ENCODE measurements at regions not wholly inside any gene's neighbourhood (a gene's known extent, or its start where the extent isn't known, plus 50 kb on each side); places are given as distances from the start of the nearest gene placed in this dataset.

DNA sequence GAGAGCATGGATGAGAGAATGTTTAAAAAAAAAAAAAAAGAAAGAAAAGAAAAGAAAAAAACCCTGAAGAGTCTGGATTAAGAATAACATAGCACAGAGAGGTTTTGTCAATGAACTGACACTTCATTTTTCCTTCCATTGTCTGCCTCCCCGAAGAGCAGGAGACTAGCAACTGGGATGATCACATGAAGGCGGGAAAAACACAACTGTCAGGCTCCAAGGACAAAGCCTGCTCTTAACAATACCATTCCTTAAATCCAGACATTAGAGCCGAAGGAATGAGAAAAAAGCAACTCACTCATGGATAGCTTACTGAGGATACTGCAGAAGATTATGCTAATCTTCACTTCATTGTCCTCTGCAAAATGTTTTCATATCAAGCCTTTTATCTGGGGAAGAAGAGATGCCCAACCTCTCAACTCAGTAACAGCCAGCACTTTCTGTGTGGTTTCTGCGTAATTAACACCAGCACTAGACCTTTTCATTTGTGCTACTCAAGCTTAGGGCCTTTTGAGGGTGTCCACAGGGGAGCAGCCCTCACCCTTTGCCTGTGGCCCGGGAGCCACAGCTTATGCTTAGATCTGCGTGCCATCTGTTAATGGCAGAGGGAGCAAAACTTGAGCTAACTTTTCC is 182.3 kb downstream of the BARHL2 start:
- no peak overlapping the region for H3K4me3 ChIP-seq (ENCODE audit: low read depth, low read length)
- no peaks in the 10 kb centered on the region for H3K9me3 ChIP-seq (ENCODE audit: control insufficient read depth, insufficient read depth, low read length)
- DNase-seq (ENCODE audit: low read depth in 4 of 6, low spot score in 6 of 6) = peak in 1 of 6 donors; percentile 16
- H3K27me3 ChIP-seq (ENCODE audit: control insufficient read depth, insufficient read depth, low read length) = no peaks in the 10 kb centered on the region
- WGBS (ENCODE audit: insufficient coverage) = 48% methylated on average over 5 of the region's 6 CpGs
- no peak overlapping the region for H3K27ac ChIP-seq (ENCODE audit: low read depth, low read length)
- H3K4me1 ChIP-seq (ENCODE audit: control insufficient read depth, insufficient read depth, low read length) = no peaks in the 10 kb centered on the region
- H3K36me3 ChIP-seq (ENCODE audit: control insufficient read depth, insufficient read depth, low read length) = no peaks in the 10 kb centered on the region

DNA sequence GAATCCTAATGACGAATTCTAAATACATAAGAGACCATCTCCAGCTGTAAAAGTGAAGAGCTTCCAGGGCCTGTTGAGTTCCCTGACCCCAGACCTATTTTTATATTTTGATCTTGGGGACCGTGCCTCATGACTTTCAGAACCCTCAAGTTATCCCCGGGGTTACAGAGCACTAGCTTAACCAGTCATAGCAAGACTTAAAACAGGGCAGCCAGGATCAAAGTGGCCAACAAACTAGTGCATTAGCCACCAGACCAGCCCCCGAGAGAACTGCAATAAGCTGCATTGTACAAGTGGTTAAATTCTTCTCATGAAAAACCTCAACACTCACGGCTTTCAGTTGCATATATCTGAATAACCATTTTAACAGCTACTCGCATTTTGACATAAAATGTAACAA is 183.0 kb downstream of the BARHL2 start:
- Histone ChIP-seq H3K4me1 (ENCODE audit: control insufficient read depth, insufficient read depth, low read length) (no peaks in the 10 kb centered on the region), H3K27me3 (ENCODE audit: control insufficient read depth, insufficient read depth, low read length) (no peaks in the 10 kb centered on the region), H3K9me3 (ENCODE audit: control insufficient read depth, insufficient read depth, low read length) (no peaks in the 10 kb centered on the region), H3K4me3 (ENCODE audit: low read depth, low read length) (no peak overlapping the region), H3K27ac (ENCODE audit: low read depth, low read length) (no peak overlapping the region), H3K36me3 (ENCODE audit: control insufficient read depth, insufficient read depth, low read length) (no peaks in the 10 kb centered on the region)
- 62% methylated on average over 2 of the region's 6 CpGs for WGBS (ENCODE audit: insufficient coverage)
- no peak for DNase-seq (ENCODE audit: low read depth in 4 of 6, low spot score in 6 of 6)

DNA sequence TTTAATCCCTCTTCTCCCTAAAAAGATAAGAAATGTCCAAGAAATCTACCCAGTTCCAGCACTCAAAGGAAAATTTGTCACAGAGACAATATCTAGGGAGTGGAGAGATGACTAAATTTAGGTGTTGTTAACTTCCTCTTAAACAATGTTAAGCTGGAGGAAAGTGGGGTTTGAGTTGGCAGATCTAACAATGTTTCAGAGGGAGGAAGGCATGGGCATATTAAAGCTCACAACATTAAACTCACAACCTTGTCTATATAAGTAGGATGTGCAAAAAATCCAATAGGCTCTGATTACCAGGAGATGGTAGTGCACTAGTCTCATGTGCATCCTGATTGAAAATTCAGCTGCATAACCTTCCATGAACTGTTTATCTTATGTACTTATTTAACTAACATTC is 190.1 kb downstream of the BARHL2 start:
- no peak overlapping the region for H3K27ac ChIP-seq (ENCODE audit: low read depth, low read length)
- H3K4me3 ChIP-seq (ENCODE audit: low read depth, low read length) = no peak overlapping the region
- no peaks in the 10 kb centered on the region for H3K36me3 ChIP-seq (ENCODE audit: control insufficient read depth, insufficient read depth, low read length)
- no peaks in the 10 kb centered on the region for H3K27me3 ChIP-seq (ENCODE audit: control insufficient read depth, insufficient read depth, low read length)
- H3K4me1 ChIP-seq (ENCODE audit: control insufficient read depth, insufficient read depth, low read length) = no peaks in the 10 kb centered on the region
- DNase-seq (ENCODE audit: low read depth in 4 of 6, low spot score in 6 of 6) = no peak
- H3K9me3 ChIP-seq (ENCODE audit: control insufficient read depth, insufficient read depth, low read length) = no peaks in the 10 kb centered on the region

DNA sequence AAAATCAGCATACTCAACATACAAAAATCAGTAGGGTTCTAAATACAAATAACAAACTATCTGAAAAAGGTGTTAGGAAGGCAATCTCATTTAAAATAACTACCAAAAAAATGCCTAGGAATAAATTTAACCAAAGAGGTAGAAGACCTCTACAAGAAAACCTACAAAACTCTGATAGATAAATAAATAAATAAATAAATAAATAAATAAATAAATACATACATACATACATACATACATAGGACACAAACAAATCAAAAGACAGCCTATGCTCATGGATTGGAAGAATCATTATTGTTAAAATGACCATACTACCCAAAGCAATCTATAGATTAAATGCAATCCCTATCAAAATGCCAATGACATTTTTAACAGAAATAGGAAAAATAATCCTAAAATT is 194.7 kb downstream of the BARHL2 start:
- Histone ChIP-seq H3K27ac (ENCODE audit: low read depth, low read length) (no peak overlapping the region), H3K36me3 (ENCODE audit: control insufficient read depth, insufficient read depth, low read length) (no peaks in the 10 kb centered on the region), H3K27me3 (ENCODE audit: control insufficient read depth, insufficient read depth, low read length) (no peaks in the 10 kb centered on the region), H3K4me3 (ENCODE audit: low read depth, low read length) (no peak overlapping the region), H3K4me1 (ENCODE audit: control insufficient read depth, insufficient read depth, low read length) (no peaks in the 10 kb centered on the region), H3K9me3 (ENCODE audit: control insufficient read depth, insufficient read depth, low read length) (no peaks in the 10 kb centered on the region)
- DNase-seq (ENCODE audit: low read depth in 4 of 6, low spot score in 6 of 6) = no peak

DNA sequence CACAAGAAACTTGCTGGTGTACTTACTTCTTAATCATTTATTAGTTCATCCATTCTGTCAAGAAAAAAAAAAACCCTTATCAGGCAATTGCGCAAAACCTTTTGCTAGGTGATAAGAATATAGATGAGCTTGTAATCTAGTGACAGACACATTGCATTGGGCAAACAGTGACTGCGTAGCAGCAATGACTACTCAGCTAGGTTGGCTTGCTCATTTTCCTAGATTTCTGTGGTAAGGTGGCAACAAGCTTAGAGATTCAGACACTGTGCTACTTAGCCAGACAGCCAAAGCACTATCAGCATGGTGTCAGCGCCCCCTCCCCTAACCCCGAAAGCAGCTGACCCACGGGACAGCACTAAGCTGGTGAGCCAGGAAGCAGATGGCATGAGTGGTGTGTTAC is 203.1 kb downstream of the BARHL2 start:
- no peak for DNase-seq (ENCODE audit: low read depth in 4 of 6, low spot score in 6 of 6)
- no peaks in the 10 kb centered on the region for H3K36me3 ChIP-seq (ENCODE audit: control insufficient read depth, insufficient read depth, low read length)

DNA sequence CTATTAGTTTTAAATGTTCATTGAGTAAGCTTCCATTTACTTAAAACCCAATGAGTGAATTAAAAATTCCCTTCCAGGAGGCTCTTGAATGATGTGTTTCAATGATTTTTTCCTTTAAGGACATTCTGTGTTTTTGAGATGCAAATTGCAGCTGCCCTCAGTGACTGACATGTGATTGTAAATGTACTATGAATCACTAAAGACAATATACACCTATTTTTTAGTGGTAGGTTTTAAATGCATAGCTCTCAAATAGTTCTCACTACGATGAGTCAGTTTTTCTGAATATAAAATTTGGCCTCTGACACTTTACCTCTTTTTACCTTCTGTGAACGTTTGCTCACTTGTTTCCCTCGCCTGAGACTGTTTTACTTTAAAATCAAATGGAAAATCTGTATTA is 204.7 kb downstream of the BARHL2 start:
- no peaks in the 10 kb centered on the region for H3K27me3 ChIP-seq (ENCODE audit: control insufficient read depth, insufficient read depth, low read length)
- no peaks in the 10 kb centered on the region for H3K9me3 ChIP-seq (ENCODE audit: control insufficient read depth, insufficient read depth, low read length)
- H3K4me3 ChIP-seq (ENCODE audit: low read depth, low read length) = no peak overlapping the region
- WGBS (ENCODE audit: insufficient coverage) = no CpG with 5 or more reads among the region's 3 CpGs
- no peak for DNase-seq (ENCODE audit: low read depth in 4 of 6, low spot score in 6 of 6)
- no peaks in the 10 kb centered on the region for H3K36me3 ChIP-seq (ENCODE audit: control insufficient read depth, insufficient read depth, low read length)
- H3K27ac ChIP-seq (ENCODE audit: low read depth, low read length) = no peak overlapping the region
- no peaks in the 10 kb centered on the region for H3K4me1 ChIP-seq (ENCODE audit: control insufficient read depth, insufficient read depth, low read length)

More for the DNA sequence above, 203.1 kb downstream of the BARHL2 start:
- 83% methylated on average over 2 of the region's 5 CpGs for WGBS (ENCODE audit: insufficient coverage)
- H3K4me3 ChIP-seq (ENCODE audit: low read depth, low read length) = no peak overlapping the region
- no peaks in the 10 kb centered on the region for H3K4me1 ChIP-seq (ENCODE audit: control insufficient read depth, insufficient read depth, low read length)
- no peaks in the 10 kb centered on the region for H3K27me3 ChIP-seq (ENCODE audit: control insufficient read depth, insufficient read depth, low read length)
- H3K27ac ChIP-seq (ENCODE audit: low read depth, low read length) = no peak overlapping the region
- H3K9me3 ChIP-seq (ENCODE audit: control insufficient read depth, insufficient read depth, low read length) = no peaks in the 10 kb centered on the region

DNA sequence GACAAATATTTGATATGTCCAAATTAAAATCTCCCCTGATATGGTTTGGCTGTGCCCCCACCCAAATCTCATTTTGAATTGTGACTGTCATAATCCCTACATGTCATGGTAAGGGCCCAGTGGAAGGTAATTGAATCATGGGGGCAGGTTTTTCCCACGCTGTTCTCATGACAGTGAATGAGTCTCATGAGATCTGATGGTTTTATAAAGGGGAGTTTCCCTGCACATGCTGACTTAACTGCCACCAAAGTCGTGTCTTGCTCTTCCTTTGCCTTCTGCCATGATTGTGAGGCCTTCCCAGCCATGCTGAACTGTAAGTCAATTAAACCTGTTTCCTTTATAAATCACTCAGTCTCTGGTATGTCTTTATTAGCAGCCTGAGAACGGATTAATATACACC is 207.0 kb downstream of the BARHL2 start:
- H3K27me3 ChIP-seq (ENCODE audit: control insufficient read depth, insufficient read depth, low read length) = no peaks in the 10 kb centered on the region
- H3K36me3 ChIP-seq (ENCODE audit: control insufficient read depth, insufficient read depth, low read length) = no peaks in the 10 kb centered on the region
- DNase-seq (ENCODE audit: low read depth in 4 of 6, low spot score in 6 of 6) = no peak
- no peak overlapping the region for H3K4me3 ChIP-seq (ENCODE audit: low read depth, low read length)
- H3K9me3 ChIP-seq (ENCODE audit: control insufficient read depth, insufficient read depth, low read length) = no peaks in the 10 kb centered on the region
- WGBS (ENCODE audit: insufficient coverage) = 33% methylated on average over 1 of the region's 3 CpGs
- no peak overlapping the region for H3K27ac ChIP-seq (ENCODE audit: low read depth, low read length)
- H3K4me1 ChIP-seq (ENCODE audit: control insufficient read depth, insufficient read depth, low read length) = no peaks in the 10 kb centered on the region

DNA sequence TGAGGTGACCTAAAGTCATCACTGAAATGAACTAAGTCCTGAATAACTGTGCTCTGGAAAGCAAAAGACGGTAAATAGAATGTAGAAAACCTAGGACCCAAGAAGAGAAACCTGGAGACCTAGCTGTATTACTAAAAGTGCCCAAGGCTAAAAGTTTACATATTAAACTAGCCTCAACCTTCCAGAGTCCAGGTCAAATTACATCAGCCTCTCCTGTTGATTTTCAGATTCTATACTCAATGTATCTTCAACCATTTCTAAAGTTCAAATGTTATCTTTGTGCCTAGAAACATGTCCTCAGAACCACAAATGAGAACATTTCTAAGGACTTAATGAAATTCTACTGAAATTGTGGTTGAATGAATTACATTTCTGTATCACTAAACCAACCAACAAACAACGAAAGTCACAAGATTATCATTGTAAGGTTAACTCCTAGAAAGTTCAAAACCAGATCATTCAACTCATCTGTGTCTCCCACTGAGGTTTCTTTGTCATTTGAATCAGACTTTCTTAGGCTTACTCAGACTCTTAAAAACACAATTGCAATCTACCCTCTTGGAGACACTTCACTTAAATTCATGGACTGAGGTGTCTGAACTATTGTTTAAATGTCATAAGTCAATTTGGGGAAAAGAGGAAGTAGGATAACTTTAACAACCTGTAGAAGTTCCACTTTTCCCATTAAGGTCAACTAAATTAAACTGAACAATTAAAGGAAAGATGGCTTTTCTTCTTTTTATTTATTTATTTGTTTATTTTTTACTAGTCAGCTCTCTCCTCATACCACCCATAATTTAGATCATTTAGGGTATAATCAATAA is 207.7 kb downstream of the BARHL2 start:
- H3K9me3 ChIP-seq (ENCODE audit: control insufficient read depth, insufficient read depth, low read length) = no peaks in the 10 kb centered on the region
- H3K27ac ChIP-seq (ENCODE audit: low read depth, low read length) = no peak overlapping the region
- no CpG with 5 or more reads among the region's 2 CpGs for WGBS (ENCODE audit: insufficient coverage)
- no peaks in the 10 kb centered on the region for H3K36me3 ChIP-seq (ENCODE audit: control insufficient read depth, insufficient read depth, low read length)
- no peak for DNase-seq (ENCODE audit: low read depth in 4 of 6, low spot score in 6 of 6)
- no peaks in the 10 kb centered on the region for H3K4me1 ChIP-seq (ENCODE audit: control insufficient read depth, insufficient read depth, low read length)
- H3K4me3 ChIP-seq (ENCODE audit: low read depth, low read length) = no peak overlapping the region
- H3K27me3 ChIP-seq (ENCODE audit: control insufficient read depth, insufficient read depth, low read length) = no peaks in the 10 kb centered on the region

DNA sequence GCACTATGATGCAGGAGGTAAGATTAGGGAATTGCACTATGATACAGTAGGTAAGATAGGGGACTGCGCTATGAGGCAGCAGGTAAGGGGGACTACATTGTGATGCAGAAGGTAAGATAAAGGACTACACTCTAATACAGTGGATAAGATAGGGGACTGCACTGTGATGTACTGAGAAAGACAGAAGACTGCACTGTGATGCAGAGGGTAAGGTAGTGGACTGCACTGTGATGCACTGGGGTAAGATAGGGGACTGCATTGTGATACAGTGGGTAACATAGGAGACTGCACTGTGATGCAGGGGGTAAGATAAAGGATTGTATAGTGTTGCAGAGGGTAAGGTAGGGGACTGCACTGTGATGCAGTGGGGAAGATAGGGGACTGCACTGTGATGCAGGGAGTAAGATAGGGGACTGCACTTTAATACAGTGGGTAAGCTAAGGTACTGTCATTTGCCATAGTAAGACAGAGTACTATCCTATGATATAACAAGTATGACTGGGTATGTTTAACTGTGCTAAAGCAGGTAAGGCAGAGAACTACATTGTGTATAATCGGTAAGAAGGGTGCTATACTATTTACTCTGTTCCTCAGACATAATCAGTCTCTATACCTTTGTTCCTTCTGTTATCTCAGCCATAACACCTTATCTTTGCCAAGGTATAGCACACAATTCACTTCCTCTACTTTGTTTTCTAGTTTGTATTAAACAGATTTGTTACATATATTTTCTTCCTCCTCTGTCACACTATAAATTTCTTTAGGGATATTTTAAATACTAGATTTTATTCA is 208.5 kb downstream of the BARHL2 start:
- Histone ChIP-seq H3K4me3 (ENCODE audit: low read depth, low read length) (no peak overlapping the region), H3K27ac (ENCODE audit: low read depth, low read length) (no peak overlapping the region), H3K27me3 (ENCODE audit: control insufficient read depth, insufficient read depth, low read length) (no peaks in the 10 kb centered on the region), H3K36me3 (ENCODE audit: control insufficient read depth, insufficient read depth, low read length) (no peaks in the 10 kb centered on the region), H3K4me1 (ENCODE audit: control insufficient read depth, insufficient read depth, low read length) (no peaks in the 10 kb centered on the region), H3K9me3 (ENCODE audit: control insufficient read depth, insufficient read depth, low read length) (no peaks in the 10 kb centered on the region)
- WGBS (ENCODE audit: insufficient coverage) = 100% methylated on average over 1 of the region's 2 CpGs
- no peak for DNase-seq (ENCODE audit: low read depth in 4 of 6, low spot score in 6 of 6)
